Astrocyte (in vitro differentiated cells and primary cell): ENCODE measurements at regions not wholly inside any gene's neighbourhood (a gene's known extent, or its start where the extent isn't known, plus 50 kb on each side); places are given as distances from the start of the nearest gene placed in this dataset.
A peak's percentile ranks its signal among the peaks of the same experiment; 100 is the strongest.
"Not testable (repeated sequence)": the region's sequence is repeated elsewhere in the genome, so short reads cannot be mapped to it uniquely, and the experiment has no call there.

Experiments used
- DNase-seq: peaks from one replicate; pipeline ENCODE4 v3.0.0-alpha.2; 2010; ENCODE audit warnings: low read depth
- FAIRE-seq: peaks from 2 replicates; lab custom pipeline; 2011; peaks lifted over from hg19 to GRCh38; lab: Jason Lieb, UNC
- H2AFZ ChIP-seq: 2 replicates; pipeline ENCODE4 v1.6.0; 2012; ENCODE audit warnings: low read depth, low read length, inconsistent platforms
- H3K27ac ChIP-seq: 2 replicates; pipeline ENCODE4 v1.5.1; 2011; ENCODE audit warnings: low read depth, low read length, inconsistent platforms
- H3K27me3 ChIP-seq: 2 replicates; pipeline ENCODE4 v1.6.0; 2011; ENCODE audit warnings: low read length, inconsistent platforms; ENCODE audit not compliant: insufficient read depth
- H3K36me3 ChIP-seq: 2 replicates; pipeline ENCODE4 v1.5.1; 2011; ENCODE audit warnings: low read length, inconsistent platforms; ENCODE audit not compliant: insufficient read depth
- H3K4me1 ChIP-seq: 2 replicates; pipeline ENCODE4 v1.5.1; 2011; ENCODE audit warnings: low read length, inconsistent platforms; ENCODE audit not compliant: insufficient read depth
- H3K4me2 ChIP-seq: 2 replicates; pipeline ENCODE4 v1.6.0; 2012; ENCODE audit warnings: low read length, inconsistent platforms
- H3K4me3 ChIP-seq: 2 replicates; pipeline ENCODE4 v1.5.1; 2011; ENCODE audit warnings: low read depth, mild to moderate bottlenecking, low read length, inconsistent platforms; ENCODE audit not compliant: insufficient read depth
- H3K79me2 ChIP-seq: 2 replicates; pipeline ENCODE4 v1.6.0; 2012; ENCODE audit warnings: mild to moderate bottlenecking, low read length, inconsistent platforms; ENCODE audit not compliant: insufficient read depth
- H3K9ac ChIP-seq: 2 replicates; pipeline ENCODE4 v1.6.0; 2012; ENCODE audit warnings: mild to moderate bottlenecking, low read length, inconsistent platforms
- H3K9me3 ChIP-seq: 2 replicates; pipeline ENCODE4 v1.5.1; 2012; ENCODE audit warnings: low read depth, mild to moderate bottlenecking, low read length, inconsistent platforms; ENCODE audit not compliant: insufficient read depth
- H4K20me1 ChIP-seq: 2 replicates; pipeline ENCODE4 v1.6.0; 2012; ENCODE audit warnings: low read length, inconsistent platforms; ENCODE audit not compliant: insufficient read depth
- H3K27ac Mint-ChIP-seq: one replicate; pipeline ENCODE4 v1.8.0; 2021; ENCODE audit warnings: mild to moderate bottlenecking, mixed read lengths; ENCODE audit not compliant: unreplicated experiment
- H3K27me3 Mint-ChIP-seq: one replicate; pipeline ENCODE4 v1.8.0; 2021; ENCODE audit warnings: low read depth, mixed read lengths; ENCODE audit not compliant: unreplicated experiment
- H3K36me3 Mint-ChIP-seq: one replicate; pipeline ENCODE4 v1.8.0; 2021; ENCODE audit warnings: low read depth, mixed read lengths; ENCODE audit not compliant: unreplicated experiment
- H3K4me1 Mint-ChIP-seq: one replicate; pipeline ENCODE4 v1.8.0; 2021; ENCODE audit warnings: low read depth, mixed read lengths; ENCODE audit not compliant: unreplicated experiment
- H3K4me3 Mint-ChIP-seq: one replicate; pipeline ENCODE4 v1.8.0; 2021; ENCODE audit warnings: mild to moderate bottlenecking, moderate library complexity, mixed read lengths; ENCODE audit not compliant: unreplicated experiment
- H3K9me3 Mint-ChIP-seq: one replicate; pipeline ENCODE4 v1.8.0; 2021; ENCODE audit warnings: mild to moderate bottlenecking, mixed read lengths; ENCODE audit not compliant: unreplicated experiment
- CTCF ChIP-seq: IDR thresholded peaks from 2 replicates; pipeline ENCODE4 v1.5.1; 2011; ENCODE audit warnings: low read depth, mild to moderate bottlenecking, inconsistent platforms, low read length, moderate library complexity; ENCODE audit not compliant: insufficient read depth
- EZH2 ChIP-seq: IDR thresholded peaks from 2 replicates; pipeline ENCODE4 v1.6.1; 2012; ENCODE audit warnings: mild to moderate bottlenecking, low read length, inconsistent platforms; ENCODE audit not compliant: insufficient read depth

GRCh38 chr4:20075248-20075871 is 176.3 kb upstream of the SLIT2 start:
- FAIRE-seq = no peak
- no peak overlapping the region for H3K9ac ChIP-seq
- H4K20me1 ChIP-seq = no peaks in the 10 kb centered on the region
- H2AFZ ChIP-seq = no peak overlapping the region
- Mint-ChIP-seq H3K36me3 (no peaks in the 10 kb centered on the region), H3K4me3 (no peak overlapping the region), H3K9me3 (no peaks in the 10 kb centered on the region), H3K27me3 (peaks cover 3% of the 10 kb centered on the region), H3K4me1 (no peaks in the 10 kb centered on the region), H3K27ac (no peak overlapping the region)
- H3K4me2 ChIP-seq = no peak overlapping the region
- no peak overlapping the region for H3K27ac ChIP-seq
- H3K27me3 ChIP-seq = no peaks in the 10 kb centered on the region
- DNase-seq = no peak
- TF ChIP-seq CTCF (no peak), EZH2 (no peak)
- H3K4me3 ChIP-seq = no peak overlapping the region
- no peaks in the 10 kb centered on the region for H3K36me3 ChIP-seq
- H3K79me2 ChIP-seq = no peaks in the 10 kb centered on the region
- H3K9me3 ChIP-seq = no peaks in the 10 kb centered on the region
- no peaks in the 10 kb centered on the region for H3K4me1 ChIP-seq

GRCh38 chr4:20074450-20074849 is 177.3 kb upstream of the SLIT2 start:
- no peak overlapping the region for H3K4me3 ChIP-seq
- no peaks in the 10 kb centered on the region for H3K36me3 ChIP-seq
- TF ChIP-seq CTCF (no peak), EZH2 (no peak)
- no peaks in the 10 kb centered on the region for H3K9me3 ChIP-seq
- Mint-ChIP-seq H3K9me3 (no peaks in the 10 kb centered on the region), H3K4me3 (no peak overlapping the region), H3K4me1 (no peaks in the 10 kb centered on the region), H3K27me3 (peaks cover 3% of the 10 kb centered on the region), H3K27ac (no peak overlapping the region), H3K36me3 (no peaks in the 10 kb centered on the region)
- H3K79me2 ChIP-seq = no peaks in the 10 kb centered on the region
- no peak overlapping the region for H3K4me2 ChIP-seq
- H3K27me3 ChIP-seq = no peaks in the 10 kb centered on the region
- H3K4me1 ChIP-seq = no peaks in the 10 kb centered on the region
- H3K27ac ChIP-seq = no peak overlapping the region
- no peak overlapping the region for H2AFZ ChIP-seq
- no peak for FAIRE-seq
- no peak overlapping the region for H3K9ac ChIP-seq
- H4K20me1 ChIP-seq = no peaks in the 10 kb centered on the region
- peak; percentile 41 for DNase-seq

- no peaks in the 10 kb centered on the region for H3K79me2 ChIP-seq
- no peaks in the 10 kb centered on the region for H3K4me1 ChIP-seq
- peaks cover 6% of the 10 kb centered on the region for H3K27me3 Mint-ChIP-seq
- H2AFZ ChIP-seq = no peak overlapping the region
- no peaks in the 10 kb centered on the region for H3K27me3 ChIP-seq
- H3K4me1 Mint-ChIP-seq = peaks cover 4% of the 10 kb centered on the region
- no peak overlapping the region for H3K27ac Mint-ChIP-seq
- no peaks in the 10 kb centered on the region for H3K36me3 Mint-ChIP-seq
- H3K9ac ChIP-seq = no peak overlapping the region
- H3K4me3 Mint-ChIP-seq = no peak overlapping the region
- no peaks in the 10 kb centered on the region for H3K9me3 ChIP-seq
- H3K4me3 ChIP-seq = no peak overlapping the region
- DNase-seq = no peak
- no peaks in the 10 kb centered on the region for H3K9me3 Mint-ChIP-seq
- TF ChIP-seq CTCF (no peak), EZH2 (no peak)
- FAIRE-seq = no peak
- no peak overlapping the region for H3K27ac ChIP-seq
- H4K20me1 ChIP-seq = no peaks in the 10 kb centered on the region
- no peaks in the 10 kb centered on the region for H3K36me3 ChIP-seq
- H3K4me2 ChIP-seq = no peak overlapping the region
Observed at GRCh38 chr4:20065952-20066351, 185.8 kb upstream of the SLIT2 start.

GRCh38 chr4:20062857-20063256 is 188.8 kb upstream of the SLIT2 start:
- not testable (repeated sequence) for H3K9me3 Mint-ChIP-seq, H3K9me3 ChIP-seq, H4K20me1 ChIP-seq, H3K4me2 ChIP-seq, H3K4me3 ChIP-seq, H3K4me1 ChIP-seq, H3K9ac ChIP-seq, H2AFZ ChIP-seq, H3K4me1 Mint-ChIP-seq, H3K36me3 ChIP-seq, H3K4me3 Mint-ChIP-seq, H3K36me3 Mint-ChIP-seq, H3K27ac Mint-ChIP-seq, H3K27me3 ChIP-seq, DNase-seq, H3K79me2 ChIP-seq, FAIRE-seq, H3K27ac ChIP-seq, H3K27me3 Mint-ChIP-seq
